CD14-positive monocyte (primary cell): ENCODE measurements at regions not wholly inside any gene's neighbourhood (a gene's known extent, or its start where the extent isn't known, plus 50 kb on each side); places are given as distances from the start of the nearest gene placed in this dataset.

Source experiments
- DNase-seq, 3 donors: peaks; one replicate each; pipeline ENCODE4 v3.0.0-alpha.2; 2011 to 2022
- H2AFZ ChIP-seq: 2 replicates; pipeline ENCODE4 v1.6.0; 2012; ENCODE audit warnings: mild to moderate bottlenecking, low read depth, low read length, inconsistent platforms; ENCODE audit not compliant: insufficient read depth, poor library complexity, severe bottlenecking
- H3K27ac ChIP-seq, 2 donors: 1 replicate in 1 of 2; 2 replicates in 1 of 2; pipeline ENCODE4 v1.5.1; 2012 to 2013; ENCODE audit warnings: low read length in 2 of 2, control low read depth in 1 of 2, inconsistent platforms in 1 of 2, low read depth in 1 of 2, mild to moderate bottlenecking in 1 of 2
- H3K27me3 ChIP-seq, 2 donors: one replicate each; pipeline versions ENCODE4 v1.6.0 to v1.6.1; 2011 to 2013; ENCODE audit warnings: low read length in 2 of 2; ENCODE audit not compliant: control insufficient read depth in 2 of 2, insufficient read depth in 2 of 2
- H3K36me3 ChIP-seq, 2 donors: replicated peaks in 1 of 2; 1 replicate in 1 of 2; 2 replicates in 1 of 2; pipeline versions ENCODE4 v1.5.1 to v1.6.1; 2012 to 2013; ENCODE audit warnings: low read length in 2 of 2, control low read depth in 1 of 2, inconsistent platforms in 1 of 2, mild to moderate bottlenecking in 1 of 2; ENCODE audit not compliant: insufficient read depth in 2 of 2, control insufficient read depth in 1 of 2
- H3K4me1 ChIP-seq, 2 donors: 1 replicate in 1 of 2; 2 replicates in 1 of 2; pipeline versions ENCODE4 v1.5.1 to v1.6.1; 2012 to 2013; ENCODE audit warnings: low read length in 2 of 2, control low read depth in 1 of 2, inconsistent platforms in 1 of 2, mild to moderate bottlenecking in 1 of 2, moderate library complexity in 1 of 2; ENCODE audit not compliant: insufficient read depth in 2 of 2, control insufficient read depth in 1 of 2
- H3K4me2 ChIP-seq: replicated peaks from 2 replicates; pipeline ENCODE3; 2012; ENCODE audit warnings: low read length, moderate library complexity, mild to moderate bottlenecking; ENCODE audit not compliant: poor library complexity, severe bottlenecking; ENCODE audit errors: extremely low read depth
- H3K4me3 ChIP-seq, 3 experiments: fragments of 200-600 bp in 1 of 3; sonication (generic) in 1 of 3; replicated peaks in 1 of 3; 1 replicate in 2 of 3; 2 replicates in 1 of 3; pipeline ENCODE4 v1.5.1; 2011 to 2013; ENCODE audit warnings: low read length in 3 of 3, mild to moderate bottlenecking in 3 of 3, control low read depth in 2 of 3, low read depth in 2 of 3, inconsistent platforms in 1 of 3, moderate library complexity in 1 of 3
- H3K79me2 ChIP-seq: 2 replicates; pipeline ENCODE4 v1.6.0; 2012; ENCODE audit warnings: mild to moderate bottlenecking, control low read depth, inconsistent platforms, low read length, moderate library complexity; ENCODE audit not compliant: insufficient read depth
- H3K9ac ChIP-seq: 2 replicates; pipeline ENCODE4 v1.6.0; 2017; ENCODE audit warnings: low read length, mild to moderate bottlenecking; ENCODE audit not compliant: insufficient read depth, poor library complexity, severe bottlenecking
- H3K9me3 ChIP-seq, 2 donors: replicated peaks in 1 of 2; 1 replicate in 1 of 2; 2 replicates in 1 of 2; pipeline versions ENCODE4 v1.5.1 to v1.6.1; 2012 to 2013; ENCODE audit warnings: low read length in 2 of 2, control low read depth in 1 of 2; ENCODE audit not compliant: control insufficient read depth in 1 of 2, insufficient read depth in 1 of 2
- H4K20me1 ChIP-seq: 2 replicates; pipeline ENCODE4 v1.6.0; 2012; ENCODE audit warnings: mild to moderate bottlenecking, low read length, control low read depth, moderate library complexity; ENCODE audit not compliant: insufficient read depth
- H3K27ac Mint-ChIP-seq, 7 donors: one replicate each; pipeline ENCODE4 v1.8.0; 2020; ENCODE audit warnings: mild to moderate bottlenecking in 7 of 7, mixed read lengths in 7 of 7, moderate library complexity in 6 of 7, inconsistent platforms in 2 of 7
- H3K27me3 Mint-ChIP-seq, 3 donors: one replicate each; pipeline ENCODE4 v1.8.0; 2021 to 2022; ENCODE audit warnings: low read depth in 3 of 3, mild to moderate bottlenecking in 3 of 3, mixed read lengths in 3 of 3, moderate library complexity in 3 of 3, inconsistent platforms in 1 of 3
- H3K36me3 Mint-ChIP-seq, 2 donors: one replicate each; pipeline ENCODE4 v1.8.0; 2020; ENCODE audit warnings: mixed read lengths in 2 of 2, inconsistent platforms in 1 of 2, mild to moderate bottlenecking in 1 of 2
- H3K4me1 Mint-ChIP-seq: one replicate; pipeline ENCODE4 v1.8.0; 2020; ENCODE audit warnings: mild to moderate bottlenecking, mixed read lengths
- H3K4me3 Mint-ChIP-seq, 2 donors: one replicate each; pipeline ENCODE4 v1.8.0; 2020; ENCODE audit warnings: mild to moderate bottlenecking in 2 of 2, mixed read lengths in 2 of 2, moderate library complexity in 1 of 2
- H3K9me3 Mint-ChIP-seq, 7 donors: one replicate each; pipeline ENCODE4 v1.8.0; 2020 to 2022; ENCODE audit warnings: mixed read lengths in 7 of 7, mild to moderate bottlenecking in 6 of 7, moderate library complexity in 6 of 7, inconsistent platforms in 2 of 7
- CTCF ChIP-seq: fragments of 200-600 bp; IDR thresholded peaks from one replicate; pipeline ENCODE4 v1.8.0; 2022; ENCODE audit warnings: antibody characterized with exemption, mild to moderate bottlenecking
- WGBS: methylation state at CpG from one replicate; pipeline ENCODE4 v1.1.5; 2013; ENCODE audit warnings: missing lambda C conversion rate; ENCODE audit not compliant: insufficient coverage; 5-methylcytosine and 5-hydroxymethylcytosine counted together
- intact Hi-C, 2 donors: fragments of 100-400 bp; cut with micrococcal nuclease; formaldehyde crosslinking; loops; one replicate each; pipeline versions ENCODE4 v1.15.0 to v1.15.1; 2023

- 100% methylated on average over 2 of the region's 3 CpGs for WGBS
- H3K4me2 ChIP-seq, result no peak overlapping the region
- H3K27ac ChIP-seq, result no peak overlapping the region
- H3K79me2 ChIP-seq, result no peaks in the 10 kb centered on the region
- H3K27me3 ChIP-seq, result no peaks in the 10 kb centered on the region
- no peak overlapping the region for H3K4me3 ChIP-seq
- H2AFZ ChIP-seq, result no peak overlapping the region
- Mint-ChIP-seq H3K36me3 (no peaks in the 10 kb centered on the region), H3K27ac (no peak overlapping the region), H3K4me1 (no peaks in the 10 kb centered on the region), H3K4me3 (no peak overlapping the region), H3K9me3 (peaks cover 0 to 8% (median 2%) of the 10 kb centered on the region in 7 donors), H3K27me3 (peaks cover 4 to 5% (median 5%) of the 10 kb centered on the region in 3 donors)
- H3K4me1 ChIP-seq, result no peaks in the 10 kb centered on the region
- intact Hi-C loops, result no loop called here
- no peak for TF ChIP-seq CTCF
- no peaks in the 10 kb centered on the region for H4K20me1 ChIP-seq
- H3K9ac ChIP-seq, result no peak overlapping the region
- no peaks in the 10 kb centered on the region for H3K36me3 ChIP-seq
- no peak for DNase-seq
- no peaks in the 10 kb centered on the region for H3K9me3 ChIP-seq
Observed at GRCh38 chr16:73707863-73708262, 588.8 kb upstream of the PSMD7 start.

GRCh38 chr16:73703891-73704290 lies 592.7 kb upstream of the PSMD7 start:
- Mint-ChIP-seq H3K36me3 (no peaks in the 10 kb centered on the region), H3K4me3 (no peak overlapping the region), H3K27me3 (peaks cover 0 to 4% (median 1%) of the 10 kb centered on the region in 3 donors), H3K27ac (no peak overlapping the region), H3K9me3 (peaks cover 0 to 8% (median 2%) of the 10 kb centered on the region in 7 donors), H3K4me1 (no peaks in the 10 kb centered on the region)
- Histone ChIP-seq H3K9ac (no peak overlapping the region), H3K27ac (no peak overlapping the region), H3K9me3 (no peaks in the 10 kb centered on the region), H3K4me3 (no peak overlapping the region), H3K4me1 (no peaks in the 10 kb centered on the region), H3K27me3 (no peaks in the 10 kb centered on the region), H4K20me1 (no peaks in the 10 kb centered on the region), H3K36me3 (no peaks in the 10 kb centered on the region), H3K79me2 (no peaks in the 10 kb centered on the region), H2AFZ (no peak overlapping the region), H3K4me2 (no peak overlapping the region)
- WGBS, result 70% methylated on average over 2 of the region's 6 CpGs
- TF ChIP-seq CTCF, result no peak
- intact Hi-C loops, result no loop called here
- no peak for DNase-seq
